ENCODE measurements at regions not wholly inside any gene's neighbourhood (a gene's known extent, or its start where the extent isn't known, plus 50 kb on each side); places are given as distances from the start of the nearest gene placed in this dataset.

DNA sequence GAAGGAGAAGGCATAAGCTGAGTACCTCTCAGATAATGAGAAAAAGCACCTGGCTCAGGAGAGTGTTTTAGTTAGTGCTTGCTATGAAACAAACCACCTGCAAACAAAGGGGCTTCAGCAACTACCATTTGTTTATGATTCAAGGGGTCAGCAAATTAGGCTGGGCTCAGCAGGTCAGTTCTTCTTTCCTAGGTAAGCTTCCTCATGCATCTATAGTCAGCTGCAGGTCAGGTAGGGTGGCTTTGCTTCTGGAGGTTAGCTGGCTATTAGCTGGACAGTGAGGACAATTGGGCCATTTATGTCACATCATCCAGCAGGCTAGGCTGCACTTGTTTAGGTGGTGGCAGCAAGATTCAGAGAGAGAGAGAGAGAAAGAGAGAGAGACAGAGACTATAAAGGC, 185.5 kb downstream of the EMX2 start:
- Histone ChIP-seq H3K27ac (ENCODE audit: control insufficient read depth, insufficient read depth) (no peak overlapping the region), H3K4me1 (ENCODE audit: control insufficient read depth, insufficient read depth, low read length) (no peaks in the 10 kb centered on the region), H3K4me3 (no peak overlapping the region), H3K79me2 (ENCODE audit: control insufficient read depth, insufficient read depth, low read length) (no peaks in the 10 kb centered on the region), H2AFZ (ENCODE audit: control insufficient read depth, low read depth, low read length) (no peak overlapping the region), H3K4me2 (ENCODE audit: control insufficient read depth, insufficient read depth) (no peak overlapping the region), H3K9me3 (replicated peaks; ENCODE audit: control insufficient read depth, insufficient read depth, low read length) (no peaks in the 10 kb centered on the region; the same call in 2 of the 3 replicates), H3K36me3 (ENCODE audit: control insufficient read depth in 2 of 2, insufficient read depth in 2 of 2, low read length in 1 of 2) (no peaks in the 10 kb centered on the region), H4K20me1 (ENCODE audit: control insufficient read depth, insufficient read depth) (no peaks in the 10 kb centered on the region), H3K9ac (ENCODE audit: control insufficient read depth, insufficient read depth, low read length) (no peak overlapping the region), H3K27me3 (replicated peaks in 1 of 2; ENCODE audit: control insufficient read depth in 2 of 2, insufficient read depth in 2 of 2, low read length in 1 of 2) (peaks cover 0 to 2% of the 10 kb centered on the region in 2 experiments; a peak in 2 of 4 replicates)
- BruUV-seq (replicated peaks), result no TSS peak
- SMC1A ChIA-PET (ENCODE audit: uncharacterized antibody, unreplicated experiment), result interaction anchor here (0.6 to 2.3 kb wide), 2 partner anchors 14 to 29 kb away, joined by 3 to 5 read pairs; no protein-coding TSS in a partner anchor
- FAIRE-seq (no peak), DNase-seq (ENCODE audit: low read depth, low spot score) (no peak), ATAC-seq (no peak)
- CTCF ChIA-PET, result no interaction called here
- in situ Hi-C loops (cut with MboI) (no loop called here), intact Hi-C loops (cut with micrococcal nuclease; ENCODE audit: unreplicated experiment) (no loop called here)
- POLR2A ChIA-PET, result no interaction called here
- TF ChIP-seq RB1 (IDR thresholded peaks at IDR 0.05; ENCODE audit: borderline replicate concordance) (no peak), HDAC2 (IDR thresholded peaks at IDR 0.05) (no peak), EGR1 (IDR thresholded peaks at IDR 0.05; ENCODE audit: borderline replicate concordance in 1 of 2, low read depth in 2 of 2, low read length in 2 of 2) (no peak), POLR2AphosphoS2 (IDR thresholded peaks at IDR 0.05; ENCODE audit: low read depth, low read length) (no peak), MYB (IDR thresholded peaks at IDR 0.05; ENCODE audit: borderline replicate concordance, low read depth, low read length) (no peak), SMAD1 (IDR thresholded peaks at IDR 0.05; ENCODE audit: low read depth, partially characterized antibody) (no peak), HDAC6 (IDR thresholded peaks at IDR 0.05; ENCODE audit: unreplicated experiment) (no peak), PAX5 (IDR thresholded peaks at IDR 0.05; ENCODE audit: borderline replicate concordance, low read depth, low read length) (no peak), MTA3 (IDR thresholded peaks at IDR 0.05; ENCODE audit: borderline replicate concordance, low read length) (no peak)
- TF ChIP-seq, protein P1, sequence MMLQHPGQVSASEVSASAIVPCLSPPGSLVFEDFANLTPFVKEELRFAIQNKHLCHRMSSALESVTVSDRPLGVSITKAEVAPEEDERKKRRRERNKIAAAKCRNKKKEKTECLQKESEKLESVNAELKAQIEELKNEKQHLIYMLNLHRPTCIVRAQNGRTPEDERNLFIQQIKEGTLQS (IDR thresholded peaks at IDR 0.05; ENCODE audit: borderline replicate concordance, extremely low read depth, low read depth, low read length), result no peak
- TF ChIP-seq, protein P2, sequence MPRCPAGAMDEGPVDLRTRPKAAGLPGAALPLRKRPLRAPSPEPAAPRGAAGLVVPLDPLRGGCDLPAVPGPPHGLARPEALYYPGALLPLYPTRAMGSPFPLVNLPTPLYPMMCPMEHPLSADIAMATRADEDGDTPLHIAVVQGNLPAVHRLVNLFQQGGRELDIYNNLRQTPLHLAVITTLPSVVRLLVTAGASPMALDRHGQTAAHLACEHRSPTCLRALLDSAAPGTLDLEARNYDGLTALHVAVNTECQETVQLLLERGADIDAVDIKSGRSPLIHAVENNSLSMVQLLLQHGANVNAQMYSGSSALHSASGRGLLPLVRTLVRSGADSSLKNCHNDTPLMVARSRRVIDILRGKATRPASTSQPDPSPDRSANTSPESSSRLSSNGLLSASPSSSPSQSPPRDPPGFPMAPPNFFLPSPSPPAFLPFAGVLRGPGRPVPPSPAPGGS (IDR thresholded peaks at IDR 0.05; ENCODE audit: borderline replicate concordance, insufficient read depth, low read depth, low read length, poor library complexity, severe bottlenecking), result no peak
- RAD21 ChIA-PET (ENCODE audit: unreplicated experiment), result no interaction called here

All from GM12878 (cell line).